SU-DHL-6 (cell line): ENCODE measurements at regions not wholly inside any gene's neighbourhood (a gene's known extent, or its start where the extent isn't known, plus 50 kb on each side); places are given as distances from the start of the nearest gene placed in this dataset.

Source experiments
- H2AFZ ChIP-seq: fragments of 200-600 bp; sonication (generic); 2 replicates; pipeline ENCODE4 v1.6.1; 2014; ENCODE audit warnings: low read depth, mild to moderate bottlenecking, moderate library complexity, mixed read lengths, antibody characterized with exemption, low read length; ENCODE audit not compliant: severe bottlenecking
- H3F3A ChIP-seq: fragments of 200-600 bp; shearing (Covaris generic); 2 replicates; pipeline ENCODE4 v1.6.0; 2016; ENCODE audit warnings: antibody characterized with exemption, mild to moderate bottlenecking; ENCODE audit not compliant: insufficient read depth
- H3K27ac ChIP-seq: fragments of 200-600 bp; sonication (generic); 2 replicates; pipeline ENCODE4 v1.5.1; 2016; ENCODE audit warnings: low read depth, mild to moderate bottlenecking, low read length, moderate library complexity, mixed read lengths
- H3K27me3 ChIP-seq: fragments of 200-600 bp; sonication (generic), shearing (Covaris generic); 2 replicates; pipeline ENCODE4 v1.6.0; 2014; ENCODE audit warnings: mild to moderate bottlenecking, low read length
- H3K36me3 ChIP-seq: fragments of 200-600 bp; sonication (generic); 2 replicates; pipeline ENCODE4 v1.6.1; 2014; ENCODE audit warnings: mild to moderate bottlenecking, low read length, mixed read lengths
- H3K4me2 ChIP-seq: fragments of 300-600, 200-600 bp; shearing (Covaris generic), sonication (generic); 2 replicates; pipeline ENCODE4 v1.6.0; 2014; ENCODE audit warnings: low read length, low read depth, mild to moderate bottlenecking; ENCODE audit not compliant: poor library complexity, severe bottlenecking
- H3K4me3 ChIP-seq: fragments of 200-600 bp; sonication (generic); 2 replicates; pipeline ENCODE4 v1.5.1; 2014; ENCODE audit warnings: antibody characterized with exemption, low read length, mild to moderate bottlenecking, mixed read lengths; ENCODE audit not compliant: insufficient read depth, poor library complexity, severe bottlenecking
- H3K79me2 ChIP-seq: fragments of 200-600 bp; sonication (generic); 2 replicates; pipeline ENCODE4 v1.6.1; 2014; ENCODE audit warnings: mild to moderate bottlenecking, low read length, moderate library complexity; ENCODE audit not compliant: insufficient read depth
- H3K9ac ChIP-seq: fragments of 200-600 bp; sonication (generic); 2 replicates; pipeline ENCODE4 v1.7.0; 2014; ENCODE audit warnings: mild to moderate bottlenecking, low read length
- H3K9me2 ChIP-seq: fragments of 200-600 bp; sonication (generic); replicated peaks from 2 replicates; pipeline ENCODE4 v1.6.1; 2014; ENCODE audit warnings: low read length; ENCODE audit not compliant: insufficient read depth
- H3K9me3 ChIP-seq: fragments of 200-600 bp; sonication (generic); 2 replicates; pipeline ENCODE4 v1.6.1; 2014; ENCODE audit warnings: low read length, mixed read lengths; ENCODE audit not compliant: insufficient read depth
- H4K20me1 ChIP-seq: fragments of 200-600 bp; sonication (generic); 2 replicates; pipeline ENCODE4 v1.6.1; 2014; ENCODE audit warnings: low read depth, mild to moderate bottlenecking, antibody characterized with exemption, low read length, moderate library complexity, mixed read lengths
- CTCF ChIP-seq: fragments of 200-600 bp; sonication (generic); IDR thresholded peaks from one replicate; pipeline ENCODE4 v1.5.1; 2017; ENCODE audit warnings: antibody characterized with exemption, mild to moderate bottlenecking, low read length, moderate library complexity; ENCODE audit not compliant: insufficient read depth, poor library complexity, severe bottlenecking
- EZH2phosphoT487 ChIP-seq: fragments of 200-600 bp; sonication (generic), shearing (Covaris generic); conservative IDR thresholded peaks from 2 replicates; pipeline ENCODE4 v1.6.1; 2018; ENCODE audit warnings: mild to moderate bottlenecking, antibody characterized with exemption, low read length, moderate library complexity, mixed read lengths

GRCh38 chr5:52531105-52531504 lies 256.6 kb upstream of the ITGA1 start:
- Histone ChIP-seq H3K4me3 (no peak overlapping the region), H3K27ac (no peak overlapping the region)

GRCh38 chr5:52543594-52543993 lies 244.1 kb upstream of the ITGA1 start:
- no peak overlapping the region for H3K9ac ChIP-seq
- H3K4me3 ChIP-seq = no peak overlapping the region
- H3K27ac ChIP-seq = no peak overlapping the region
- H3K27me3 ChIP-seq = no peaks in the 10 kb centered on the region
- no peaks in the 10 kb centered on the region for H3K9me2 ChIP-seq
- TF ChIP-seq EZH2phosphoT487 (no peak), CTCF (no peak)
- no peaks in the 10 kb centered on the region for H4K20me1 ChIP-seq
- H3K9me3 ChIP-seq = no peaks in the 10 kb centered on the region
- H3F3A ChIP-seq = no peaks in the 10 kb centered on the region
- no peak overlapping the region for H2AFZ ChIP-seq
- H3K4me2 ChIP-seq = no peak overlapping the region
- H3K79me2 ChIP-seq = no peaks in the 10 kb centered on the region
- H3K36me3 ChIP-seq = no peaks in the 10 kb centered on the region

More at GRCh38 chr5:52531105-52531504, 256.6 kb upstream of the ITGA1 start:
- Histone ChIP-seq H2AFZ (no peak overlapping the region), H3K4me2 (no peak overlapping the region), H3K27me3 (no peaks in the 10 kb centered on the region), H4K20me1 (no peaks in the 10 kb centered on the region), H3K79me2 (no peaks in the 10 kb centered on the region), H3F3A (no peaks in the 10 kb centered on the region), H3K9ac (no peak overlapping the region), H3K36me3 (no peaks in the 10 kb centered on the region), H3K9me3 (peaks cover 3% of the 10 kb centered on the region; the same call in 1 of the 2 replicates), H3K9me2 (no peaks in the 10 kb centered on the region)
- TF ChIP-seq EZH2phosphoT487 = no peak
- TF ChIP-seq CTCF = no peak

GRCh38 chr5:52544738-52545137 lies 243.0 kb upstream of the ITGA1 start:
- H2AFZ ChIP-seq = no peak overlapping the region
- no peak overlapping the region for H3K4me2 ChIP-seq
- H3K79me2 ChIP-seq = no peaks in the 10 kb centered on the region
- H3K9ac ChIP-seq = no peak overlapping the region
- TF ChIP-seq EZH2phosphoT487 = no peak
- TF ChIP-seq CTCF = no peak
- no peaks in the 10 kb centered on the region for H3K9me2 ChIP-seq
- H4K20me1 ChIP-seq = no peaks in the 10 kb centered on the region
- H3K27ac ChIP-seq = no peak overlapping the region
- H3K27me3 ChIP-seq = no peaks in the 10 kb centered on the region
- H3K9me3 ChIP-seq = no peaks in the 10 kb centered on the region
- H3F3A ChIP-seq = no peaks in the 10 kb centered on the region
- H3K36me3 ChIP-seq = no peaks in the 10 kb centered on the region
- H3K4me3 ChIP-seq = no peak overlapping the region
